ENCODE measurements at regions not wholly inside any gene's neighbourhood (a gene's known extent, or its start where the extent isn't known, plus 50 kb on each side); places are given as distances from the start of the nearest gene placed in this dataset.
"Not testable (repeated sequence)": the region's sequence is repeated elsewhere in the genome, so short reads cannot be mapped to it uniquely, and the experiment has no call there.

DNA sequence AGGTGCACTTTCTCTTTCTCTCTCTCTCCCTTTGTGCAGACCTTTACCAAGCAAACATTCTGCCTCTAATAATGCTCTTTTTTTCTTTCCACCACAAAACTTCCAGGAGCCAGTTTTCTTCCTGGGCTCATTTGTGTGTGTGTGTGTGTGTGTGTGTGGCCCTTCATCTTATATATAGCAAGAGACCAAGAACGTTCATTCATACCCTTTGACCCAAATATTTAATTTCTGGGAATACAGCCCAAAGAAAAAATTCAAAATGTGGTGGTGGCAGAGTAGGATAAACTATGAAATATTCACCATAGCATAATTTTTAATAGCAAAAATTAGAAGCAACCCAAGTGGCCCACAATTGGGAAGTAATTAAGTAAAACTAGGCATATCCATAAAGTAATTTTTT lies 398.9 kb downstream of the IGSF11 start:
- Mint-ChIP-seq H3K36me3 (no peaks in the 10 kb centered on the region), H3K27ac (no peak overlapping the region), H3K4me3 (no peak overlapping the region), H3K4me1 (peaks cover 0 to 2% (median 0%) of the 10 kb centered on the region in 3 donors), H3K9me3 (no peaks in the 10 kb centered on the region), H3K27me3 (no peaks in the 10 kb centered on the region)

GRCh38 chr3:118636841-118637240 lies 397.8 kb downstream of the IGSF11 start:
- peaks cover 0 to 2% (median 0%) of the 10 kb centered on the region in 3 donors for H3K4me1 Mint-ChIP-seq
- no peaks in the 10 kb centered on the region for H3K9me3 Mint-ChIP-seq
- no peaks in the 10 kb centered on the region for H3K36me3 Mint-ChIP-seq
- H3K27me3 Mint-ChIP-seq, result no peaks in the 10 kb centered on the region
- no peak overlapping the region for H3K4me3 Mint-ChIP-seq
- no peak overlapping the region for H3K27ac Mint-ChIP-seq

GRCh38 chr3:118637846-118638245 lies 396.8 kb downstream of the IGSF11 start:
- Mint-ChIP-seq H3K9me3 (no peaks in the 10 kb centered on the region), H3K4me1 (peaks cover 0 to 2% (median 0%) of the 10 kb centered on the region in 3 donors), H3K36me3 (no peaks in the 10 kb centered on the region), H3K27ac (peak overlapping the region in 1 of 3 donors; percentile 36), H3K4me3 (no peak overlapping the region), H3K27me3 (no peaks in the 10 kb centered on the region)

GRCh38 chr3:118641608-118642007 lies 393.0 kb downstream of the IGSF11 start:
- Mint-ChIP-seq H3K4me1 (no peaks in the 10 kb centered on the region), H3K9me3 (no peaks in the 10 kb centered on the region), H3K27me3 (no peaks in the 10 kb centered on the region), H3K4me3 (no peak overlapping the region), H3K36me3 (no peaks in the 10 kb centered on the region), H3K27ac (no peak overlapping the region)

GRCh38 chr3:118671192-118671591 lies 363.5 kb downstream of the IGSF11 start:
- Mint-ChIP-seq H3K4me3 (no peak overlapping the region), H3K4me1 (no peaks in the 10 kb centered on the region), H3K27ac (no peak overlapping the region)

GRCh38 chr3:118675305-118675704 lies 359.3 kb downstream of the IGSF11 start:
- no peak overlapping the region for H3K27ac Mint-ChIP-seq
- peaks cover 0 to 2% (median 0%) of the 10 kb centered on the region in 3 donors for H3K4me1 Mint-ChIP-seq
- peaks cover 2% of the 10 kb centered on the region for H3K36me3 Mint-ChIP-seq
- no peaks in the 10 kb centered on the region for H3K9me3 Mint-ChIP-seq
- H3K27me3 Mint-ChIP-seq, result no peaks in the 10 kb centered on the region
- no peak overlapping the region for H3K4me3 Mint-ChIP-seq

More at GRCh38 chr3:118671192-118671591, 363.5 kb downstream of the IGSF11 start:
- Mint-ChIP-seq H3K36me3 (peaks cover 2% of the 10 kb centered on the region), H3K27me3 (no peaks in the 10 kb centered on the region), H3K9me3 (no peaks in the 10 kb centered on the region)

GRCh38 chr3:118678663-118679062 lies 356.0 kb downstream of the IGSF11 start:
- not testable (repeated sequence) for H3K27me3 Mint-ChIP-seq, H3K9me3 Mint-ChIP-seq, H3K4me3 Mint-ChIP-seq, H3K27ac Mint-ChIP-seq, H3K36me3 Mint-ChIP-seq, H3K4me1 Mint-ChIP-seq

DNA sequence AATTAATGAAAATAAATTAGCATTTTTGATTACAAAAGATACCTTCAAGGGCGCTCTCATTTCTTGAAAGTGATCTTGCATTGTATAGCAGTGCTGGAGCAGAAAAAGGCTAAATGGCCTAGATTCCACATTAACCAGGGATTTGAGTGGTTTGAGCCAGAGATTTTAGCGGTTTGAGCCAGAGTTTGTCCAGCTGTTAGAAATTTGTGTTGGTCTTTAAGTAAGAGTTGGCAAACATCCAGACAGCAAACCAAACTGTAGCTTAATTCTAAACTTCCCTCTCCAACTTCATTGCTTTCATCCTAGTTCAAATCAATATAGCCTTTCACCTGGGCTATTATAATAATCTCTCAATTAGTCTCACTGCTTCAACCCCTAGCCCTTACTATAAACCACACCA lies 351.7 kb downstream of the IGSF11 start:
- Mint-ChIP-seq H3K27me3 (peaks cover 1% of the 10 kb centered on the region), H3K4me3 (no peak overlapping the region), H3K36me3 (peaks cover 3% of the 10 kb centered on the region), H3K27ac (no peak overlapping the region), H3K4me1 (no peaks in the 10 kb centered on the region), H3K9me3 (peaks cover 1 to 4% (median 3%) of the 10 kb centered on the region in 3 donors)

DNA sequence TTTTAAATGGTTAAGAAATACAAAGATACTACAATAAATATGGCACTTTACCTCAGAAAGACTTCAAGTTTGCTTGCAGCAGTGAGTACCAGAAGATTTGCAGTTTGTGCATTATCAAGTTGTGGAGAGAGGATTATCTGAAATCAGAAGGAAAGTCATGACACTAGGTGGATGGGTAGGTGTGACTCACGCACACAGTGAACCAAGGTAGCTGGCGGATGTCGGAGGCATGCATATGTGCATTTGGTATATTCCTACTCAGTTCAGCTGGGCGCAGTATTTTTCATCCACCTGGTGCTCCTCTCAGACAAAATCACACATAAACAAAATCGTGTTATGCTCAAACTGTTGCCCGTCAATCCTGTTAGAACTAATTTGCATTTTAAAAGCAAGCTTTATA lies 351.0 kb downstream of the IGSF11 start:
- Mint-ChIP-seq H3K27ac (no peak overlapping the region), H3K4me1 (no peaks in the 10 kb centered on the region), H3K4me3 (no peak overlapping the region), H3K27me3 (peaks cover 1% of the 10 kb centered on the region), H3K36me3 (peaks cover 1% of the 10 kb centered on the region), H3K9me3 (peaks cover 1 to 4% (median 3%) of the 10 kb centered on the region in 3 donors)

GRCh38 chr3:118688396-118688884 lies 346.2 kb downstream of the IGSF11 start:
- H3K4me3 Mint-ChIP-seq, result no peak overlapping the region

GRCh38 chr3:118692416-118692815 lies 342.2 kb downstream of the IGSF11 start:
- Mint-ChIP-seq H3K27ac (no peak overlapping the region), H3K4me1 (no peaks in the 10 kb centered on the region)

More at GRCh38 chr3:118688396-118688884, 346.2 kb downstream of the IGSF11 start:
- peaks cover 0 to 4% (median 0%) of the 10 kb centered on the region in 3 donors for H3K9me3 Mint-ChIP-seq
- no peaks in the 10 kb centered on the region for H3K27me3 Mint-ChIP-seq
- peaks cover 1% of the 10 kb centered on the region for H3K36me3 Mint-ChIP-seq
- H3K4me1 Mint-ChIP-seq, result no peaks in the 10 kb centered on the region
- no peak overlapping the region for H3K27ac Mint-ChIP-seq

GRCh38 chr3:118705487-118706219 lies 329.0 kb downstream of the IGSF11 start:
- no peaks in the 10 kb centered on the region for H3K36me3 Mint-ChIP-seq
- peaks cover 0 to 2% (median 0%) of the 10 kb centered on the region in 3 donors for H3K9me3 Mint-ChIP-seq
- no peak overlapping the region for H3K4me3 Mint-ChIP-seq
- H3K27ac Mint-ChIP-seq, result no peak overlapping the region
- H3K27me3 Mint-ChIP-seq, result no peaks in the 10 kb centered on the region
- H3K4me1 Mint-ChIP-seq, result no peaks in the 10 kb centered on the region

More at GRCh38 chr3:118692416-118692815, 342.2 kb downstream of the IGSF11 start:
- Mint-ChIP-seq H3K9me3 (peaks cover 0 to 4% (median 2%) of the 10 kb centered on the region in 3 donors), H3K27me3 (peaks cover 2% of the 10 kb centered on the region), H3K4me3 (no peak overlapping the region), H3K36me3 (no peaks in the 10 kb centered on the region)

GRCh38 chr3:118707991-118708390 lies 326.7 kb downstream of the IGSF11 start:
- H3K4me3 Mint-ChIP-seq, result no peak overlapping the region
- H3K27me3 Mint-ChIP-seq, result no peaks in the 10 kb centered on the region
- H3K36me3 Mint-ChIP-seq, result no peaks in the 10 kb centered on the region
- no peaks in the 10 kb centered on the region for H3K9me3 Mint-ChIP-seq
- no peak overlapping the region for H3K27ac Mint-ChIP-seq
- H3K4me1 Mint-ChIP-seq, result no peaks in the 10 kb centered on the region

- H3K9me3 Mint-ChIP-seq, result no peaks in the 10 kb centered on the region
- H3K36me3 Mint-ChIP-seq, result no peaks in the 10 kb centered on the region
- H3K4me1 Mint-ChIP-seq, result no peaks in the 10 kb centered on the region
- no peak overlapping the region for H3K4me3 Mint-ChIP-seq
- H3K27ac Mint-ChIP-seq, result no peak overlapping the region
- H3K27me3 Mint-ChIP-seq, result no peaks in the 10 kb centered on the region
Observed at GRCh38 chr3:118710532-118710931, 324.1 kb downstream of the IGSF11 start.

- no peaks in the 10 kb centered on the region for H3K27me3 Mint-ChIP-seq
- H3K9me3 Mint-ChIP-seq, result no peaks in the 10 kb centered on the region
- no peaks in the 10 kb centered on the region for H3K36me3 Mint-ChIP-seq
- no peak overlapping the region for H3K4me3 Mint-ChIP-seq
- no peaks in the 10 kb centered on the region for H3K4me1 Mint-ChIP-seq
- no peak overlapping the region for H3K27ac Mint-ChIP-seq
Observed at GRCh38 chr3:118713502-118714207, 321.0 kb downstream of the IGSF11 start.

Data from IgD-negative memory B cell (primary cell).